SU-DHL-6 (cell line): ENCODE measurements at regions not wholly inside any gene's neighbourhood (a gene's known extent, or its start where the extent isn't known, plus 50 kb on each side); places are given as distances from the start of the nearest gene placed in this dataset.

Source experiments
- CTCF ChIP-seq: fragments of 200-600 bp; sonication (generic); IDR thresholded peaks from one replicate; pipeline ENCODE4 v1.5.1; 2017; ENCODE audit warnings: antibody characterized with exemption, mild to moderate bottlenecking, low read length, moderate library complexity; ENCODE audit not compliant: insufficient read depth, poor library complexity, severe bottlenecking
- EZH2phosphoT487 ChIP-seq: fragments of 200-600 bp; sonication (generic), shearing (Covaris generic); conservative IDR thresholded peaks from 2 replicates; pipeline ENCODE4 v1.6.1; 2018; ENCODE audit warnings: mild to moderate bottlenecking, antibody characterized with exemption, low read length, moderate library complexity, mixed read lengths

DNA sequence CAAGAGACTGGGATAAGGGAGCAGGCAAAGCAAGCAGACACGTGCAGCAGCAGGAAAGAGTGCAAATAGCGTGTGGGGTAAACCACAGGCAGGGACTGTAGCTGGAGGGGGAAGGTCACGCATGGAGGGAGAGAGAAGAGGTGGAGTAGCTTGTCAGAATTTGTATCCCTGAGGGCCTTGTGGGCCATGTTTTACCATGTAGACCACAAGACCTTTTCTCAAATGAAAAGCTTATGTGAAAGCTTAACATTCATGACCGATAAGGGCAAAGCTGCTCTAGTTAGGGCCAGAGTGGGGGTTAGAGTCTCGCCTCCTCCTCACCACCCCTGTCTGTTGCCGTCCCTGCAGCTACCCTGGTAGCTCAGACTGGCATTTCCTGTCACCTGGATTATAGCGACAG, 152.9 kb upstream of the E2F7 start:
- TF ChIP-seq CTCF: no peak
- no peak for TF ChIP-seq EZH2phosphoT487
